Mucosa of descending colon (tissue), 3 donors: ENCODE measurements at regions not wholly inside any gene's neighbourhood (a gene's known extent, or its start where the extent isn't known, plus 50 kb on each side); places are given as distances from the start of the nearest gene placed in this dataset.

Experiments used
- ATAC-seq: fragments of 200-7000 bp; cut with Tn5 transposase; one replicate; pipeline ENCODE4 v1.9.1; 2020; ENCODE audit warnings: mild to moderate bottlenecking, moderate library complexity
- DNase-seq, 3 donors: peaks; one replicate each; pipeline ENCODE4 v3.0.0-alpha.2; 2020
- H3K36me3 ChIP-seq: fragments of 200-600 bp; one replicate; pipeline ENCODE4 v1.8.0; 2021; ENCODE audit warnings: low read depth, mild to moderate bottlenecking
- H3K4me1 ChIP-seq: fragments of 200-600 bp; one replicate; pipeline ENCODE4 v1.8.0; 2021; ENCODE audit warnings: low read depth, mild to moderate bottlenecking
- H3K4me3 ChIP-seq: fragments of 200-600 bp; one replicate; pipeline ENCODE4 v1.8.0; 2021; ENCODE audit warnings: mild to moderate bottlenecking
- H3K9me3 ChIP-seq: fragments of 200-600 bp; one replicate; pipeline ENCODE4 v1.8.0; 2021; ENCODE audit warnings: mild to moderate bottlenecking
- CTCF ChIP-seq: fragments of 200-600 bp; IDR thresholded peaks from one replicate; pipeline ENCODE4 v1.8.0; 2022; ENCODE audit warnings: antibody characterized with exemption, mild to moderate bottlenecking
- intact Hi-C, 2 donors: fragments of 100-400 bp; cut with DNase I in 1 of 2; cut with micrococcal nuclease in 1 of 2; formaldehyde crosslinking; loops; one replicate each; pipeline versions ENCODE4 v1.11.0 to v1.11.1; 2022; cut with DNase I, micrococcal nuclease
- donor health status: DM: no; HTN: no; CAD: no; lungs with moderate emphysema.
- donor health status: DM: no; HTN: no; CAD: no.
- donor health status: DM: no; HTN: yes; CAD: no.

- H3K36me3 ChIP-seq: no peaks in the 10 kb centered on the region
- intact Hi-C loops: no loop called here
- H3K9me3 ChIP-seq: no peaks in the 10 kb centered on the region
- H3K4me3 ChIP-seq: no peak overlapping the region
- no peak for TF ChIP-seq CTCF
- ATAC-seq (no peak), DNase-seq (no peak)
- no peaks in the 10 kb centered on the region for H3K4me1 ChIP-seq
Measured at GRCh38 chr20:59526242-59527225, 77.8 kb upstream of the PHACTR3 start.

- TF ChIP-seq CTCF: no peak
- no peak for ATAC-seq
- DNase-seq: no peak
- no peak overlapping the region for H3K4me3 ChIP-seq
- H3K9me3 ChIP-seq: no peaks in the 10 kb centered on the region
- no peaks in the 10 kb centered on the region for H3K4me1 ChIP-seq
- no peaks in the 10 kb centered on the region for H3K36me3 ChIP-seq
- intact Hi-C loops: no loop called here
Measured at GRCh38 chr20:59530782-59531181, 73.6 kb upstream of the PHACTR3 start.

- Histone ChIP-seq H3K4me3 (no peak overlapping the region), H3K36me3 (no peaks in the 10 kb centered on the region), H3K9me3 (peaks cover 6% of the 10 kb centered on the region), H3K4me1 (no peaks in the 10 kb centered on the region)
- no peak for TF ChIP-seq CTCF
- ATAC-seq (no peak), DNase-seq (no peak)
- intact Hi-C loops: no loop called here
Measured at GRCh38 chr20:59537991-59538390, 66.3 kb upstream of the PHACTR3 start.

- TF ChIP-seq CTCF: no peak
- intact Hi-C loops: no loop called here
- Histone ChIP-seq H3K4me1 (no peaks in the 10 kb centered on the region), H3K36me3 (no peaks in the 10 kb centered on the region), H3K9me3 (no peaks in the 10 kb centered on the region), H3K4me3 (no peak overlapping the region)
- ATAC-seq: no peak
- no peak for DNase-seq
Measured at GRCh38 chr20:59547596-59547995, 56.7 kb upstream of the PHACTR3 start.
